ENCODE measurements at regions not wholly inside any gene's neighbourhood (a gene's known extent, or its start where the extent isn't known, plus 50 kb on each side); places are given as distances from the start of the nearest gene placed in this dataset.
A peak's percentile ranks its signal among the peaks of the same experiment; 100 is the strongest.

GRCh38 chr16:66052745-66053144 is 313.7 kb upstream of the CDH5 start:
- no peaks in the 10 kb centered on the region for H4K20me1 ChIP-seq (ENCODE audit: insufficient read depth, low read length)
- no peak overlapping the region for H2AFZ ChIP-seq (ENCODE audit: low read length)
- H3K27me3 ChIP-seq (ENCODE audit: control insufficient read depth in 1 of 2, insufficient read depth in 2 of 2, low read length in 2 of 2) = peaks cover 0 to 27% of the 10 kb centered on the region in 2 experiments; a peak in 2 of 5 replicates
- BruUV-seq (replicated peaks) = no TSS peak
- H3K9me3 ChIP-seq (ENCODE audit: low read length) = no peaks in the 10 kb centered on the region
- H3K79me2 ChIP-seq (ENCODE audit: insufficient read depth, low read length) = no peaks in the 10 kb centered on the region
- H3K4me1 ChIP-seq (ENCODE audit: insufficient read depth, low read length) = no peaks in the 10 kb centered on the region
- H3K36me3 ChIP-seq (replicated peaks in 1 of 2; ENCODE audit: control insufficient read depth in 1 of 2, insufficient read depth in 2 of 2, low read length in 2 of 2) = no peaks in the 10 kb centered on the region
- H3K4me2 ChIP-seq (ENCODE audit: low read depth, low read length) = no peak overlapping the region
- H3K4me3 ChIP-seq (replicated peaks in 1 of 3; ENCODE audit: insufficient read depth in 1 of 3, low read depth in 2 of 3, low read length in 3 of 3) = no peak overlapping the region
- DNase-seq (ENCODE audit: low spot score) (no peak), FAIRE-seq (peak; percentile 8), ATAC-seq (no peak)
- POLR2A ChIA-PET = no interaction called here
- CTCF ChIA-PET (ENCODE audit: low intra/inter-chr PET ratio, low total read pairs) = no interaction called here
- TF ChIP-seq ZNF546 (CRISPR knock-in tag; conservative IDR thresholded peaks at IDR 0.05) = no peak
- TF ChIP-seq POGK (CRISPR knock-in tag; conservative IDR thresholded peaks at IDR 0.05) = no peak
- TF ChIP-seq, protein P1, sequence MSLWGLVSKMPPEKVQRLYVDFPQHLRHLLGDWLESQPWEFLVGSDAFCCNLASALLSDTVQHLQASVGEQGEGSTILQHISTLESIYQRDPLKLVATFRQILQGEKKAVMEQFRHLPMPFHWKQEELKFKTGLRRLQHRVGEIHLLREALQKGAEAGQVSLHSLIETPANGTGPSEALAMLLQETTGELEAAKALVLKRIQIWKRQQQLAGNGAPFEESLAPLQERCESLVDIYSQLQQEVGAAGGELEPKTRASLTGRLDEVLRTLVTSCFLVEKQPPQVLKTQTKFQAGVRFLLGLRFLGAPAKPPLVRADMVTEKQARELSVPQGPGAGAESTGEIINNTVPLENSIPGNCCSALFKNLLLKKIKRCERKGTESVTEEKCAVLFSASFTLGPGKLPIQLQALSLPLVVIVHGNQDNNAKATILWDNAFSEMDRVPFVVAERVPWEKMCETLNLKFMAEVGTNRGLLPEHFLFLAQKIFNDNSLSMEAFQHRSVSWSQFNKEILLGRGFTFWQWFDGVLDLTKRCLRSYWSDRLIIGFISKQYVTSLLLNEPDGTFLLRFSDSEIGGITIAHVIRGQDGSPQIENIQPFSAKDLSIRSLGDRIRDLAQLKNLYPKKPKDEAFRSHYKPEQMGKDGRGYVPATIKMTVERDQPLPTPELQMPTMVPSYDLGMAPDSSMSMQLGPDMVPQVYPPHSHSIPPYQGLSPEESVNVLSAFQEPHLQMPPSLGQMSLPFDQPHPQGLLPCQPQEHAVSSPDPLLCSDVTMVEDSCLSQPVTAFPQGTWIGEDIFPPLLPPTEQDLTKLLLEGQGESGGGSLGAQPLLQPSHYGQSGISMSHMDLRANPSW (CRISPR knock-in tag; IDR thresholded peaks at IDR 0.05; ENCODE audit: borderline replicate concordance) = no peak
- 22% methylated on average over 2 of the region's 2 CpGs for WGBS (ENCODE audit: low lambda C conversion rate)
- no peak overlapping the region for H3K27ac ChIP-seq (ENCODE audit: extremely low read length, insufficient read depth, low read length)
- H3K9ac ChIP-seq (ENCODE audit: insufficient read depth, low read depth, low read length) = no peak overlapping the region
- intact Hi-C loops (cut with micrococcal nuclease; ENCODE audit: unreplicated experiment) = no loop called here
- in situ Hi-C loops (cut with HindIII; ENCODE audit: extremely low pct_ligation_motif_present, low pct_unique_long_range_greater_than_20kb) = no loop called here

GRCh38 chr16:66050991-66051390 is 315.5 kb upstream of the CDH5 start:
- Histone ChIP-seq H3K27ac (ENCODE audit: extremely low read length, insufficient read depth, low read length) (no peak overlapping the region), H3K79me2 (ENCODE audit: insufficient read depth, low read length) (no peaks in the 10 kb centered on the region), H3K9me3 (ENCODE audit: low read length) (no peaks in the 10 kb centered on the region), H3K27me3 (ENCODE audit: control insufficient read depth in 1 of 2, insufficient read depth in 2 of 2, low read length in 2 of 2) (peaks cover 0 to 24% of the 10 kb centered on the region in 2 experiments; a peak in 1 of 5 replicates), H2AFZ (ENCODE audit: low read length) (no peak overlapping the region), H4K20me1 (ENCODE audit: insufficient read depth, low read length) (no peaks in the 10 kb centered on the region), H3K4me1 (ENCODE audit: insufficient read depth, low read length) (no peaks in the 10 kb centered on the region), H3K9ac (ENCODE audit: insufficient read depth, low read depth, low read length) (no peak overlapping the region), H3K36me3 (replicated peaks in 1 of 2; ENCODE audit: control insufficient read depth in 1 of 2, insufficient read depth in 2 of 2, low read length in 2 of 2) (no peaks in the 10 kb centered on the region), H3K4me2 (ENCODE audit: low read depth, low read length) (no peak overlapping the region), H3K4me3 (replicated peaks in 1 of 3; ENCODE audit: insufficient read depth in 1 of 3, low read depth in 2 of 3, low read length in 3 of 3) (no peak overlapping the region)
- POLR2A ChIA-PET = no interaction called here
- WGBS (ENCODE audit: low lambda C conversion rate) = 26% methylated on average over 2 of the region's 2 CpGs
- BruUV-seq (replicated peaks) = no TSS peak
- FAIRE-seq (no peak), DNase-seq (ENCODE audit: low spot score) (no peak), ATAC-seq (no peak)
- intact Hi-C loops (cut with micrococcal nuclease; ENCODE audit: unreplicated experiment) = no loop called here
- in situ Hi-C loops (cut with HindIII; ENCODE audit: extremely low pct_ligation_motif_present, low pct_unique_long_range_greater_than_20kb) = no loop called here
- CTCF ChIA-PET (ENCODE audit: low intra/inter-chr PET ratio, low total read pairs) = no interaction called here
- no peak for TF ChIP-seq GABPB1 (CRISPR knock-in tag; IDR thresholded peaks at IDR 0.05)
- TF ChIP-seq SOX13 (IDR thresholded peaks at IDR 0.05) = no peak
- TF ChIP-seq SOX13 (CRISPR knock-in tag; conservative IDR thresholded peaks at IDR 0.05 in 1 of 2, IDR thresholded peaks at IDR 0.05 in 1 of 2) = no peak
- TF ChIP-seq SRF (IDR thresholded peaks at IDR 0.05; ENCODE audit: low read depth, low read length) = no peak
- TF ChIP-seq GRHL1 (CRISPR knock-in tag; conservative IDR thresholded peaks at IDR 0.05) = no peak
